Effector memory CD4-positive, alpha-beta T cell (primary cell): ENCODE measurements at regions not wholly inside any gene's neighbourhood (a gene's known extent, or its start where the extent isn't known, plus 50 kb on each side); places are given as distances from the start of the nearest gene placed in this dataset.
"Not testable (repeated sequence)": the region's sequence is repeated elsewhere in the genome, so short reads cannot be mapped to it uniquely, and the experiment has no call there.

Source experiments
- DNase-seq, 3 donors: peaks; one replicate each; pipeline ENCODE4 v3.0.0-alpha.2; 2020
- H3K27ac ChIP-seq: 2 replicates; pipeline ENCODE4 v1.7.0; 2013; ENCODE audit warnings: mild to moderate bottlenecking, low read length, moderate library complexity; ENCODE audit not compliant: insufficient read depth, poor library complexity, severe bottlenecking
- H3K27me3 ChIP-seq: replicated peaks from 2 replicates; pipeline ENCODE4 v1.7.0; 2013; ENCODE audit warnings: mild to moderate bottlenecking, low read length; ENCODE audit not compliant: insufficient read depth, control insufficient read depth, poor library complexity, severe bottlenecking
- H3K36me3 ChIP-seq: 2 replicates; pipeline ENCODE4 v1.7.0; 2013; ENCODE audit warnings: mild to moderate bottlenecking, low read length, moderate library complexity; ENCODE audit not compliant: control insufficient read depth, insufficient read depth
- H3K4me1 ChIP-seq: 2 replicates; pipeline ENCODE4 v1.7.0; 2013; ENCODE audit warnings: low read length, mild to moderate bottlenecking; ENCODE audit not compliant: control insufficient read depth, insufficient read depth, poor library complexity, severe bottlenecking
- H3K4me3 ChIP-seq: 2 replicates; pipeline ENCODE4 v1.7.0; 2013; ENCODE audit warnings: low read length, low read depth, mild to moderate bottlenecking; ENCODE audit not compliant: insufficient read depth, poor library complexity, severe bottlenecking
- H3K9me3 ChIP-seq: 2 replicates; pipeline ENCODE4 v1.7.0; 2013; ENCODE audit warnings: mild to moderate bottlenecking, low read length, moderate library complexity; ENCODE audit not compliant: control insufficient read depth

DNA sequence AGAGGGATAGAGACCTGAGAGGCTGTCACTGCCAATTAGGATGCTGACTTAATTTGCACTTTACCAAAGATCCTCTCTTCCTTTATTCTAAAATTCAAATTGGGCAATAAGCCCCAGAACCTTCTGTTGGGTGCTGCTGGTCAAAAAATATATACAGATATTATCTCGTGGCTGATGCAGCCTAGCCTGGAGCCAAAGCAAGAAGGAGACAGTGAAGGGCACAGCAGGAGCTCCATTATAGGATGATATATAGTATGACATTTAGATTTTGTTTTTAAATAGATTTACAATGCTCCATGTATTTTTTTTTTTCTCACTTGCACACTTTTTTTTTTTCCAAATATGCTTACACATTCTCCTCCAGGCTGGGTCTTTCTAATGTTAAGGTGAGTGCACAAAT is 579.3 kb downstream of the PIK3C3 start:
- no peak overlapping the region for H3K27ac ChIP-seq
- H3K4me3 ChIP-seq = no peak overlapping the region
- no peak for DNase-seq
- no peaks in the 10 kb centered on the region for H3K36me3 ChIP-seq
- no peaks in the 10 kb centered on the region for H3K4me1 ChIP-seq
- no peaks in the 10 kb centered on the region for H3K9me3 ChIP-seq
- H3K27me3 ChIP-seq = no peaks in the 10 kb centered on the region

DNA sequence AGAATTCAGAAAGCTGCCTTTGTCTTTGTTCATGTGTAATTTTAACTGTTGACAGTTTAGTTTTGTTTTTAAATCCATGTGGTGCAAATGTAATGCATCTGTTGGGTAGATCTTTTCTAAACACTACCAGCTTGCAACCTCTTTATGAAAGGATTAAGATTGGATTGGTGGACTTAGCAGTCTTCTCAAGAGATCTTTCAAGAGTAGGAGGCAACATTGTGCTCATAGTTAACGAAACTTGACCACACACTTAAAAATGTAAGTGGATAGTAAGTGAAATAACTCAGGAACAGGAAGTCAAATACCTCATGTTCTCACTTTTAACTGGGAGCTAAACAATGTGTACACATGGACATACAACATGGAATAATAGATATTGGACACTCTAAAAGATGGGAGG is 579.0 kb downstream of the RIT2 start:
- Histone ChIP-seq H3K4me3 (no peak overlapping the region), H3K36me3 (no peaks in the 10 kb centered on the region), H3K27ac (no peak overlapping the region), H3K4me1 (no peaks in the 10 kb centered on the region), H3K27me3 (no peaks in the 10 kb centered on the region), H3K9me3 (no peaks in the 10 kb centered on the region)
- DNase-seq = no peak

DNA sequence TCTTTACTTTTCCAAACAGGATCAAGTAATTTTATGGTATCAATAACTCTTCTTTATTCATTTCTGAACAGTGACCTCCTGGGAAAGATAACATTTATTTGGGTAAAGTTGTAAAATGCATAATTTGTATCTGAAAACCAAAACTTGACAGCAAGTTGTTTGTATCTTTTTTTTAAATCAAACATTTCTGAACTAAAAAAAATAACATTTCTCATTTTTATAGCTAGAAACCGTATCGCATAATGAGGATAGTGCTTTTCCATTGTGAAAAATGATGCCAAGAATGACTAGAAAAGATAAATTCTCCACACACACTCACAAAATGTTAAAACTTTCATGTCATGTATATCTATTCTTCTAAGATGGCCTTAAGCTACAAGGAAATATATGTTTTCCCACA is 578.2 kb downstream of the RIT2 start:
- no peaks in the 10 kb centered on the region for H3K36me3 ChIP-seq
- H3K4me1 ChIP-seq = no peaks in the 10 kb centered on the region
- no peak overlapping the region for H3K27ac ChIP-seq
- H3K27me3 ChIP-seq = no peaks in the 10 kb centered on the region
- H3K9me3 ChIP-seq = no peaks in the 10 kb centered on the region
- no peak overlapping the region for H3K4me3 ChIP-seq
- DNase-seq = no peak

DNA sequence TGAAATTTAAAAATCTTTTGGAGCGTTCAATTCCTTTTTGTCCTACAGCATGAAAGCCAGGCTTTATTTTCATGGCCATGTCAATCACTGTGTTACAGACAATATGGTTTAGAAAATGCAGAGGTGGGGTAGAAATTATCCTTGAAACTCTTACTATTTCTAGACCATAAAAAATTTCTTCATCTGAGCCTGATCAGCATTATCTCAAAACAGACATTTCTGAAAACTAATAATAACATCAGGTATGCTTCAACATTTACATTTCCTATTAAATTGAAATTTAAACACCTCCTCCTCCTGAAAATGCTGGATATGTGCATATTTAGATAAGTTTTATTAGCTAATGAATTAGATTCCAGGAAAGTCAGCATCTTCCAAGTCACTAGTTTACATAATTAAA is 570.6 kb downstream of the RIT2 start:
- Histone ChIP-seq H3K4me3 (no peak overlapping the region), H3K9me3 (no peaks in the 10 kb centered on the region), H3K36me3 (no peaks in the 10 kb centered on the region), H3K4me1 (no peaks in the 10 kb centered on the region), H3K27ac (no peak overlapping the region), H3K27me3 (no peaks in the 10 kb centered on the region)
- DNase-seq = no peak

DNA sequence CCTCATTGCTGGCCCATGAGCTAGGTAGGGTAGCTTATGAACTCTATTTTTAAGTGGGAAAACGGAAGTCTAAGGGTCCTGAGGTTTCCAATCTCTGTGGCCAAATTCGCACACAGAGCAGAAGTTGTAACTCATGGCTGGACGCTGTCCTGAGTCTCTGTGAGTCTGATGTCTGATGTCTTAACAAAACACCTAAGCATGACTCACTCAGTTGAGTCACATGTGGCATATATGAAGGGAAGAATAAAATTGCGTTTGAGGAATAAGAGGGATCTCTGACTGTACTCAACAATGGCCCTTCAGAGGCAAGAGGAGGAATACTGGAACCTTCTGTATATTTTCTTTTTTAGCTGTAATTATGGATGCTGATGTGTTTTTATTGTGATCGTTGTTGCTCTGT is 569.7 kb downstream of the RIT2 start:
- no peak for DNase-seq
- Histone ChIP-seq H3K4me1 (no peaks in the 10 kb centered on the region), H3K4me3 (no peak overlapping the region), H3K9me3 (no peaks in the 10 kb centered on the region), H3K36me3 (no peaks in the 10 kb centered on the region), H3K27me3 (no peaks in the 10 kb centered on the region), H3K27ac (no peak overlapping the region)

DNA sequence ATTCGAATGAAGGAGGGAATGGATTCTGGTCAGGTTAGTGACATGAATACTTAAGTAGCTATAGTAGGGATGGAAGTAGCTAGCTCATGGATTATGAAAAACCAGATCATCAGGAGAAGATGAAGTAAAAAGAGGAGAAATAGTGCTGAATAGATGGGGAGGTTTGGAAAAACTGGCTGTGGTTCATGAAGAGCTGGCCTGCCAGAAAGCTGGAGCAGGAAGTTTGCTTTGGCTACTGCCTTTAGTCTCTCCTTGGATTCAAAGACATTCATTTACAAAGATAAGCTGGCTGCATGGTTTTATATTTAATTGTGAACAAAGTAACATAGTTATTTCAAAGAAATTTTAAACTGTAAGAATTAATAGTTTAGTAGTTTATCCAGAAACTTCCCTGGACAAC is 567.0 kb downstream of the RIT2 start:
- no peaks in the 10 kb centered on the region for H3K4me1 ChIP-seq
- DNase-seq = no peak
- no peak overlapping the region for H3K27ac ChIP-seq
- no peak overlapping the region for H3K4me3 ChIP-seq
- no peaks in the 10 kb centered on the region for H3K36me3 ChIP-seq
- no peaks in the 10 kb centered on the region for H3K27me3 ChIP-seq
- H3K9me3 ChIP-seq = no peaks in the 10 kb centered on the region

DNA sequence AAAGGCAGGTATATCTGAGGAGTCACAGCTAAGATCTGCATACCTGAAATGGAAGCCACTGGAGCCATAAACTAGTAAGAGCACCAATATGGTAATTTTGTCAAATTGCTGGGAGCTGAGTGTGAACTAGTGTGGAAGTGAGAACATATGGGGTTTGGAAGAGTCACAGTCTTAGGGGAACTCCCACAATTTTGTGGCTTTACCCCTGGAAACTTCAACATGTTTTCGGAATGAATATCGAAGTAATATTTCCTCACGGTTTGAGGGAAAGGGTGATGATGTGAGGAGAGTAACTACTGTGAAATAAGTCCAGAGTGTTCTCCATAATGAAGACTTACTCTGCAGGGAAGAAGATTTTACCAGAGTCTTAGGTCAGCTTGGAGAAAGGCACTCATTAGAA is 565.9 kb downstream of the RIT2 start:
- no peak for DNase-seq
- Histone ChIP-seq H3K36me3 (no peaks in the 10 kb centered on the region), H3K27me3 (no peaks in the 10 kb centered on the region), H3K4me1 (no peaks in the 10 kb centered on the region), H3K27ac (no peak overlapping the region), H3K4me3 (no peak overlapping the region), H3K9me3 (no peaks in the 10 kb centered on the region)

DNA sequence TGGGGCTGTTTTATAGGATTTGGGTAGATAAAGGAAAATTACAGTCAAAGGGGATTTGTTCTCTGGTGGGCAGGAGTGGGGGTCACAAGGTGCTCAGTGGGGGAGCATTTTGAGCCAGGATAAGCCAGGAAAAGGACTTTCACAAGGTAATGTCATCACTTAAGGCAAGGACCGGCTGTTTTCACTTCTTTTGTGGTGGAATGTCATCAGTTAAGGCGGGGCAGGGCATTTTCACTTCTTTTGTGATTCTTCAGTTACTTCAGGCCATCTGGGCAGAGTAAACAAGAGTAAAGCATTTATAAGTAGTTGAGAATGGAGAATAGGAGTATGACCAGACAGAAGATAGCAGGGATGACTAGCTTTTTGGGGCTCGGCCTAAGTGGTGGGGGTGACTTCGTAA is 562.9 kb downstream of the RIT2 start:
- not testable (repeated sequence) for H3K4me3 ChIP-seq, H3K36me3 ChIP-seq, H3K27me3 ChIP-seq, H3K4me1 ChIP-seq, H3K9me3 ChIP-seq, DNase-seq, H3K27ac ChIP-seq

DNA sequence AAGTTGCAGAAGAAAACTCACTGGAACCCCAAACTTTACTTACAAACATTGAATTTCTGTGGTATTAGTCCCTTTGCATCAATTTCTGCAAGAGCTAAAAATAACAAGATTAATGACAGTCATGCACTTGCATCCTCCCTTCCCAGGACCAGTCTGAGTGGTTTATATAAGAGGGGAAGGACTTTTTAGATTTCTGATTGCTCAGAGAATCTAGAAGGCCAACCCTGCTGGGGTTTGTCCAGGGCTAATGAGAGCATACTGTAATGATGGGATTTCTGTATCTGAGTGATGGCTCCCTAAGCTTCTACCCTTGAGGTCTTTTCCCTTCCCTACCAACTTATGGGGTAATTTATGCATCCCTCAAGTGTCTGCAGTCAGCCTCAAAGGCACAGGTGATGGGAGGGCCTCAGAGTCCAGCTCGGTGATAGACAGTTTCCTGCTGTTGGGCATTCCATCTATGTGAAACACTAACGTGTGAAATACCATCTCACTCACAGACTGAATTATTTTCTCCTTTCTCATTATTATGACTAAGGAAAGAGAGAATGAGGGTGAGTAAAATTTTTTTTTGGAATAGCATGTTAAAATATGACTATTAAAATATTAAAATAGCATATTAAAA is 556.3 kb downstream of the RIT2 start:
- H3K4me3 ChIP-seq = no peak overlapping the region
- H3K27me3 ChIP-seq = no peaks in the 10 kb centered on the region
- no peak overlapping the region for H3K27ac ChIP-seq
- no peaks in the 10 kb centered on the region for H3K36me3 ChIP-seq
- no peaks in the 10 kb centered on the region for H3K4me1 ChIP-seq
- DNase-seq = no peak
- H3K9me3 ChIP-seq = no peaks in the 10 kb centered on the region

DNA sequence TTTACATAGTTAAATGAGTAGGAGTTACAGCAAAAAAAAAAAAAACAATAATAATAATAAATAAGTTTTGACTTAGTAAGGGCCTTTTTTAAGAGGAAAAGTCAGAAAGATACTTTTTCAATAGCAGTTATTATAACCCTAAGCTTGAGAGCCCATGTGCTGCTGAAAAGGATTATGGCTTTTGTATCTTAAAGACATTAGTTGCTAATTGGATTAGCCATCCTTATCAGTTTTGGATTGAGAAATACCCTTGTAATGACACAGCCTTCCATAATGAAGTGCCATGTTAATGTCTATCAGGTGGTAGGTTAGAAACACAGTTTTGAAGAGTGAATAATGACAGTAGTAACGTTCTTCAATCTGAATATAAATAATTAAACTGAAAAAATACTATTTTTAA is 554.0 kb downstream of the RIT2 start:
- no peak for DNase-seq
- no peaks in the 10 kb centered on the region for H3K4me1 ChIP-seq

DNA sequence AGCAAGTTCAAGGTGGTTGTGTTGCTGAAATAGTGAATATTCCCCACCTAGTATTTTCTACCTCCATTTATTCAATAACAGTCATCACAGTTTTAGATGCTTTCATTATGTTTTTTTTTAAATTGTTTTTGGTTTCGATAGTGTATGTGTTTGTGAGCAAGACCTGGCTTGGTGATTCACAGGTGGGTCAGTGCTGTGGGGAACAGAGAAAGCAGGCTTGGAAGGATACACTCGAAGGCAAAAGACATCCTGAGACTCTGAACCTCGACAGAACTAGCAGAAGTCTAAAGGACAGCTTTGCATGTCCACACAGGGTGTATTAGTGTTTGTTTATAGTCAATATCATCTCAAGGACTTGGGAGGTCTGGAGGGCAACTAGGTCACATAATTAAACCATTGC is 551.5 kb downstream of the RIT2 start:
- no peaks in the 10 kb centered on the region for H3K9me3 ChIP-seq
- no peak for DNase-seq
- no peak overlapping the region for H3K27ac ChIP-seq
- H3K36me3 ChIP-seq = no peaks in the 10 kb centered on the region
- no peaks in the 10 kb centered on the region for H3K4me1 ChIP-seq
- H3K27me3 ChIP-seq = no peaks in the 10 kb centered on the region
- H3K4me3 ChIP-seq = no peak overlapping the region

More for the DNA sequence above, 554.0 kb downstream of the RIT2 start:
- Histone ChIP-seq H3K4me3 (no peak overlapping the region), H3K9me3 (no peaks in the 10 kb centered on the region), H3K36me3 (no peaks in the 10 kb centered on the region), H3K27ac (no peak overlapping the region), H3K27me3 (no peaks in the 10 kb centered on the region)
